ENCODE measurements at regions not wholly inside any gene's neighbourhood (a gene's known extent, or its start where the extent isn't known, plus 50 kb on each side); places are given as distances from the start of the nearest gene placed in this dataset.

DNA sequence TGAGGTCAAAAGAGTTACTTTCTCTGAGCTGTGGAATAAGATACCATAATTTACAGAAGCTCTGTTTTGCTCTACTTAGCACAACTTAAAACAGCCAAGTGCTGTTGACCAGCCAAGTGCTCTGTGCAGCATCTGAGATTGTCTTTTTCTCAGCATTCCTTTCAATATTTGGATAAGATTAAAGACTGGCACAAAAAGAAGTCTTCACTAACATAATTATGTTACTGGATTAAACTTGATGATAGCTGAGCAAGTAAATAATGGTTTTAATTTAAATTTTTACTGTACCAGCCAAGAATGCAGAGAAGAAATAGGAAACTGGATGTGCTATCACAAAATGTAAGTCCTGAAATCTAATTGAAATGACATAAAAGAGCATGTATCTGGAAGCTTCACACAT lies 60.4 kb downstream of the NPY2R start:
- Mint-ChIP-seq H3K27me3 (ENCODE audit: low read depth in 2 of 2) (no peaks in the 10 kb centered on the region), H3K4me1 (no peaks in the 10 kb centered on the region), H3K9me3 (peaks cover 3 to 7% of the 10 kb centered on the region in 2 donors), H3K36me3 (no peaks in the 10 kb centered on the region), H3K4me3 (no peak overlapping the region), H3K27ac (no peak overlapping the region)
- H3K4me1 ChIP-seq (ENCODE audit: control insufficient read depth, insufficient read depth, low read length) = no peaks in the 10 kb centered on the region
- intact Hi-C loops (cut with micrococcal nuclease) = no loop called here
- DNase-seq (no peak), ATAC-seq (no peak)
- H3K36me3 ChIP-seq (ENCODE audit: control insufficient read depth, insufficient read depth, low read length) = no peaks in the 10 kb centered on the region
- TF ChIP-seq, protein P1, sequence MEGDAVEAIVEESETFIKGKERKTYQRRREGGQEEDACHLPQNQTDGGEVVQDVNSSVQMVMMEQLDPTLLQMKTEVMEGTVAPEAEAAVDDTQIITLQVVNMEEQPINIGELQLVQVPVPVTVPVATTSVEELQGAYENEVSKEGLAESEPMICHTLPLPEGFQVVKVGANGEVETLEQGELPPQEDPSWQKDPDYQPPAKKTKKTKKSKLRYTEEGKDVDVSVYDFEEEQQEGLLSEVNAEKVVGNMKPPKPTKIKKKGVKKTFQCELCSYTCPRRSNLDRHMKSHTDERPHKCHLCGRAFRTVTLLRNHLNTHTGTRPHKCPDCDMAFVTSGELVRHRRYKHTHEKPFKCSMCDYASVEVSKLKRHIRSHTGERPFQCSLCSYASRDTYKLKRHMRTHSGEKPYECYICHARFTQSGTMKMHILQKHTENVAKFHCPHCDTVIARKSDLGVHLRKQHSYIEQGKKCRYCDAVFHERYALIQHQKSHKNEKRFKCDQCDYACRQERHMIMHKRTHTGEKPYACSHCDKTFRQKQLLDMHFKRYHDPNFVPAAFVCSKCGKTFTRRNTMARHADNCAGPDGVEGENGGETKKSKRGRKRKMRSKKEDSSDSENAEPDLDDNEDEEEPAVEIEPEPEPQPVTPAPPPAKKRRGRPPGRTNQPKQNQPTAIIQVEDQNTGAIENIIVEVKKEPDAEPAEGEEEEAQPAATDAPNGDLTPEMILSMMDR (IDR thresholded peaks at IDR 0.05) = no peak
- no peaks in the 10 kb centered on the region for H3K9me3 ChIP-seq (ENCODE audit: control insufficient read depth, insufficient read depth, low read length)
- no peak overlapping the region for H3K27ac ChIP-seq (ENCODE audit: low read length)
- H3K4me3 ChIP-seq (ENCODE audit: low read length) = no peak overlapping the region
- H3K27me3 ChIP-seq (ENCODE audit: control insufficient read depth, insufficient read depth, low read length) = no peaks in the 10 kb centered on the region

DNA sequence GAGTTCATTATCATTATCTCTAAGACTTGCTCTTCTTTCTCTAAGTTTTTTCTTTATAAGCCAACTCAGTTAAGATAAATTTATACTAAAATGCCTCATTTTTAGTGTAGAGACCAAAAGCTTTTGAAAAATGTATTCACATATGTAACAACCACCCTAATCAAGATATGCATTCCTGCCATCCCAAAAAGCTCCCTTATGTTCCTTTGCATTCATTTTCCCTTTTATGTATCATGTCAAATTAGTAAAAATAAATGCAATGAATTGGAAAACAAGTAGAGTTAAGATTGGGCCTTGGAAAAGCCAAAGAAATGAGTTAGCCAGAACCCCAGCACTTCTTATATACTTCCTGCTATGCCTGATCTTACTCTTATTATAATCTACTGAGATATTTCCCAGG lies 62.2 kb downstream of the NPY2R start:
- Histone ChIP-seq H3K9me3 (ENCODE audit: control insufficient read depth, insufficient read depth, low read length) (no peaks in the 10 kb centered on the region), H3K27ac (ENCODE audit: low read length) (no peak overlapping the region), H3K27me3 (ENCODE audit: control insufficient read depth, insufficient read depth, low read length) (no peaks in the 10 kb centered on the region), H3K36me3 (ENCODE audit: control insufficient read depth, insufficient read depth, low read length) (no peaks in the 10 kb centered on the region), H3K4me1 (ENCODE audit: control insufficient read depth, insufficient read depth, low read length) (no peaks in the 10 kb centered on the region), H3K4me3 (ENCODE audit: low read length) (no peak overlapping the region)
- TF ChIP-seq, protein P1 (IDR thresholded peaks at IDR 0.05) = no peak
- H3K27me3 Mint-ChIP-seq (ENCODE audit: low read depth in 2 of 2) = no peaks in the 10 kb centered on the region
- H3K4me3 Mint-ChIP-seq = no peak overlapping the region
- no peaks in the 10 kb centered on the region for H3K36me3 Mint-ChIP-seq
- intact Hi-C loops (cut with micrococcal nuclease) = no loop called here
- no peak for ATAC-seq
- no peak overlapping the region for H3K27ac Mint-ChIP-seq
- DNase-seq = no peak
- no peaks in the 10 kb centered on the region for H3K4me1 Mint-ChIP-seq
- peaks cover 3 to 7% of the 10 kb centered on the region in 2 donors for H3K9me3 Mint-ChIP-seq

DNA sequence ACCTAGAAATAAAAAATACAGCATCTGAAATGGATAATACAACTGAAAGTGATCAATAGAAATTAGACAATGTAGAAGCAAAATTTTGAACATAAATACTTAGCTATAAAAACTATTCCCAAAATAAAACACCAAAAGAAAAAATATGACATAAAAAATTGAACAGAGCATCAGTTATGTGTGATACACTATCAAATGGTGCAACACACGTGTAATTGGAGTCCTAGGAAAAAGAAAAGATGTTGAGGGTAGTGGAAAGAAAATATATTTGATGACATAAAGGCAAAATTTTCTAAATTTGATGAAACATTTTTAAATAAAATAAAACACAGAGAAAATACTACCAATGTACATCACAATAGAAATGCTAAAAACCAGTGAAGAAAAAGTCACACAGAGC lies 63.1 kb downstream of the NPY2R start:
- Mint-ChIP-seq H3K27me3 (ENCODE audit: low read depth in 2 of 2) (no peaks in the 10 kb centered on the region), H3K27ac (no peak overlapping the region), H3K4me3 (no peak overlapping the region), H3K9me3 (peaks cover 3 to 7% of the 10 kb centered on the region in 2 donors), H3K4me1 (no peaks in the 10 kb centered on the region), H3K36me3 (no peaks in the 10 kb centered on the region)
- TF ChIP-seq, protein P1 (IDR thresholded peaks at IDR 0.05) = no peak
- WGBS (ENCODE audit: insufficient coverage) = no CpG with 5 or more reads among the region's 1 CpG
- Histone ChIP-seq H3K9me3 (ENCODE audit: control insufficient read depth, insufficient read depth, low read length) (no peaks in the 10 kb centered on the region), H3K27me3 (ENCODE audit: control insufficient read depth, insufficient read depth, low read length) (no peaks in the 10 kb centered on the region), H3K27ac (ENCODE audit: low read length) (no peak overlapping the region), H3K4me1 (ENCODE audit: control insufficient read depth, insufficient read depth, low read length) (no peaks in the 10 kb centered on the region), H3K36me3 (ENCODE audit: control insufficient read depth, insufficient read depth, low read length) (no peaks in the 10 kb centered on the region), H3K4me3 (ENCODE audit: low read length) (no peak overlapping the region)
- DNase-seq (peak in 1 of 2 donors; percentile 2), ATAC-seq (no peak)
- intact Hi-C loops (cut with micrococcal nuclease) = no loop called here

DNA sequence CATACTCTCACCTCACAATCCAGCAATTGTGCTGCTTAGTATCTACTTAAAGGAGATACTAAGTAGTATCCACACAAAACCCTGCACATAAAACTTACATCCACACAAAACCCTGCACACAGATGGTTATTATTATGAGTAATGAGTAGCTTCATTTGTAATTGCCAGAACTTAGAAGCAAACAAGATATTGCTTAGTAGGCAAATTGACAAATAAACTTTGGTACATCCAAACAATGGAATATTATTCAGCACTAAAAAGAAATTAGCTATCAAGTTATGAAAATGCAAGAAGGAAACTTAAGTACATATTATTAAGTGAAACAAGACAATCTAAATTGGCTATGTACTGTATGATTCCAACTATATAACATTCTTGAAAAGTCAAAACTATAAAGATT lies 80.6 kb downstream of the NPY2R start:
- no peak for DNase-seq
- H3K27me3 ChIP-seq (ENCODE audit: control insufficient read depth, insufficient read depth, low read length) = no peaks in the 10 kb centered on the region
- intact Hi-C loops (cut with micrococcal nuclease) = no loop called here
- Mint-ChIP-seq H3K4me3 (no peak overlapping the region), H3K27ac (no peak overlapping the region), H3K9me3 (peaks cover 2 to 4% of the 10 kb centered on the region in 2 donors), H3K27me3 (ENCODE audit: low read depth in 2 of 2) (no peaks in the 10 kb centered on the region), H3K4me1 (no peaks in the 10 kb centered on the region), H3K36me3 (no peaks in the 10 kb centered on the region)
- TF ChIP-seq, protein P1 (IDR thresholded peaks at IDR 0.05) = no peak
- H3K27ac ChIP-seq (ENCODE audit: low read length) = no peak overlapping the region
- H3K4me3 ChIP-seq (ENCODE audit: low read length) = no peak overlapping the region
- H3K9me3 ChIP-seq (ENCODE audit: control insufficient read depth, insufficient read depth, low read length) = no peaks in the 10 kb centered on the region
- no peak for ATAC-seq
- H3K4me1 ChIP-seq (ENCODE audit: control insufficient read depth, insufficient read depth, low read length) = no peaks in the 10 kb centered on the region
- no peaks in the 10 kb centered on the region for H3K36me3 ChIP-seq (ENCODE audit: control insufficient read depth, insufficient read depth, low read length)

Measured in natural killer cell (primary cell).